OCI-LY1 (cell line): ENCODE measurements at regions not wholly inside any gene's neighbourhood (a gene's known extent, or its start where the extent isn't known, plus 50 kb on each side); places are given as distances from the start of the nearest gene placed in this dataset.

Experiments used
- H2AFZ ChIP-seq: fragments of 200-600 bp; sonication (generic), shearing (Covaris generic); 2 replicates; pipeline ENCODE4 v1.6.0; 2014; ENCODE audit warnings: antibody characterized with exemption, mild to moderate bottlenecking, low read length
- H3F3A ChIP-seq: fragments of 200-600 bp; sonication (generic), shearing (Covaris generic); 2 replicates; pipeline ENCODE4 v1.6.0; 2014; ENCODE audit warnings: mild to moderate bottlenecking, antibody characterized with exemption, low read length, moderate library complexity; ENCODE audit not compliant: insufficient read depth
- H3K27ac ChIP-seq: fragments of 200-600 bp; sonication (generic); 2 replicates; pipeline ENCODE4 v1.5.1; 2014; ENCODE audit warnings: low read length, mixed run types, mild to moderate bottlenecking, low read depth; ENCODE audit not compliant: poor library complexity, severe bottlenecking
- H3K27me3 ChIP-seq: fragments of 200-600 bp; sonication (generic); 2 replicates; pipeline ENCODE4 v1.6.0; 2014; ENCODE audit warnings: antibody characterized with exemption, mild to moderate bottlenecking, low read length, moderate library complexity; ENCODE audit not compliant: insufficient read depth
- H3K36me3 ChIP-seq: fragments of 200-600 bp; sonication (generic); 2 replicates; pipeline ENCODE4 v1.6.1; 2014; ENCODE audit warnings: mild to moderate bottlenecking, antibody characterized with exemption, low read length, moderate library complexity, mixed read lengths; ENCODE audit not compliant: insufficient read depth
- H3K4me1 ChIP-seq: fragments of 200-600 bp; sonication (generic); 2 replicates; pipeline ENCODE4 v1.5.1; 2014; ENCODE audit warnings: mild to moderate bottlenecking, low read length, moderate library complexity; ENCODE audit not compliant: insufficient read depth, severe bottlenecking
- H3K4me2 ChIP-seq: fragments of 200-600 bp; sonication (generic), shearing (Covaris generic); 2 replicates; pipeline ENCODE4 v1.6.1; 2014; ENCODE audit warnings: low read length
- H3K4me3 ChIP-seq: fragments of 200-600 bp; sonication (generic); 2 replicates; pipeline ENCODE4 v1.5.1; 2014; ENCODE audit warnings: low read length, low read depth, mild to moderate bottlenecking, mixed read lengths; ENCODE audit not compliant: poor library complexity, severe bottlenecking
- H3K79me2 ChIP-seq: fragments of 200-600 bp; shearing (Covaris generic); 2 replicates; pipeline ENCODE4 v1.6.1; 2016; ENCODE audit warnings: mixed run types, low read length, mixed read lengths; ENCODE audit not compliant: insufficient read depth
- H3K9ac ChIP-seq: fragments of 200-600 bp; sonication (generic), shearing (Covaris generic); 2 replicates; pipeline ENCODE4 v1.6.1; 2014; ENCODE audit warnings: mild to moderate bottlenecking, low read length, mixed read lengths
- H3K9me2 ChIP-seq: fragments of 200-600 bp; sonication (generic), shearing (Covaris generic); 2 replicates; pipeline ENCODE4 v1.6.1; 2014; ENCODE audit warnings: low read depth, mild to moderate bottlenecking, low read length, mixed read lengths
- H3K9me3 ChIP-seq: fragments of 200-600 bp; shearing (Covaris generic); 2 replicates; pipeline ENCODE4 v1.6.1; 2014; ENCODE audit warnings: low read length, mixed read lengths
- H4K20me1 ChIP-seq: fragments of 200-600 bp; sonication (generic), shearing (Covaris generic); 2 replicates; pipeline ENCODE4 v1.6.0; 2016; ENCODE audit warnings: mild to moderate bottlenecking, low read length; ENCODE audit not compliant: insufficient read depth
- CTCF ChIP-seq: fragments of 200-600 bp; sonication (generic), shearing (Covaris generic); IDR thresholded peaks from 2 replicates; pipeline ENCODE4 v1.5.1; 2017; ENCODE audit warnings: mild to moderate bottlenecking, antibody characterized with exemption, low read length, moderate library complexity, mixed read lengths
- EZH2 ChIP-seq: fragments of 200-600 bp; sonication (generic), shearing (Covaris generic); IDR thresholded peaks from 2 replicates; pipeline ENCODE4 v1.8.0; 2017; ENCODE audit warnings: borderline replicate concordance, mixed run types, mild to moderate bottlenecking, antibody characterized with exemption, low read length, moderate library complexity, mixed read lengths

- Histone ChIP-seq H3K36me3 (no peaks in the 10 kb centered on the region), H3K79me2 (no peaks in the 10 kb centered on the region), H2AFZ (no peak overlapping the region), H3K4me3 (no peak overlapping the region), H3K9me2 (no peaks in the 10 kb centered on the region), H3K27me3 (no peaks in the 10 kb centered on the region), H3K27ac (no peak overlapping the region), H4K20me1 (no peaks in the 10 kb centered on the region), H3K9me3 (no peaks in the 10 kb centered on the region), H3K4me2 (no peak overlapping the region), H3K4me1 (no peaks in the 10 kb centered on the region), H3K9ac (no peak overlapping the region), H3F3A (no peaks in the 10 kb centered on the region)
- TF ChIP-seq CTCF (no peak), EZH2 (no peak)
These were observed 109.9 kb upstream of the LINGO1 start for GRCh38 chr15:77742570-77742969.

DNA sequence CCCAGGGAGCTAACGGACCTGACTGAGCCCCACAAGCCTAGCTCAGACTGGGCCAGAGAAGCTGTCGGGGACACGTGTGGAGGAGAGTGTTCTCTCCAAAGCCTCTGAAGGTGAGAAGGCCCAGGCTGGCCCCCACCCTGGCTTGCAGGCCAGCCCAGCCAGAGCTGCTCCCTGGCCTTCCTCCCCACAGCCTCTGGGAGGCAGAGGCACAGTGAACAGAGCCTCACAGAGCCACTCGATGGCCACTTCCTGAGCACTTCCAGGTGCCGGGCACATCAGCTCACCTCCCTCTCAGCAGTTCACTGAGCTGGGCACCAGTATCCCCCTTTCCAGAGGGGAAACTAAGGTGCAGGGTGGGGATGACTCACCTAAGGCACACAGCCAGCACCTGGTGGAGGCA, 109.4 kb upstream of the LINGO1 start:
- Histone ChIP-seq H3K27me3 (no peaks in the 10 kb centered on the region), H3K9ac (no peak overlapping the region), H3K79me2 (no peaks in the 10 kb centered on the region), H3F3A (no peaks in the 10 kb centered on the region), H2AFZ (no peak overlapping the region), H3K4me1 (no peaks in the 10 kb centered on the region), H3K9me2 (no peaks in the 10 kb centered on the region), H3K9me3 (no peaks in the 10 kb centered on the region), H3K4me3 (no peak overlapping the region), H4K20me1 (no peaks in the 10 kb centered on the region), H3K4me2 (no peak overlapping the region), H3K36me3 (no peaks in the 10 kb centered on the region), H3K27ac (no peak overlapping the region)
- no peak for TF ChIP-seq CTCF
- TF ChIP-seq EZH2, result no peak

DNA sequence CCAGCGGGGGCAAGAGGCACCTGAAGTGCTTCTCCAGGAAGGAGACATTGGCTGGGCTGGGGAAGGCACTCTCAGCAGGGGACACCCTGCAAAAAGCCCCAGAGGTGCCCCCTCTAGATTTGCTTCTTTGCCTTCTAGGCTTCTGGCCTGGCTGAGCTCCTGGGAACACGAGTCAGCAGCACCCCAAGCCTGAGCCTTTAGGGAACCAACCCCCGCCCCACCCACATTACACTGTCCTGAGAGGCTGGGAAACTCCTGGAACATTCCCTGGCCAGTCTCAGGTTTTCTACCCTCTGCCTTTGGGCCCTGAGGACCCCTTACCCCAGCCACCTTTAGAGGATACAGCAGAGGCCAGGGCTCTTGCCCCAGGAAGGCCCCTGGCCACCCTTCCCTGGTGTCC, 108.4 kb upstream of the LINGO1 start:
- H3K27ac ChIP-seq, result no peak overlapping the region
- no peaks in the 10 kb centered on the region for H3K27me3 ChIP-seq
- no peaks in the 10 kb centered on the region for H4K20me1 ChIP-seq
- H3K9me2 ChIP-seq, result no peaks in the 10 kb centered on the region
- no peaks in the 10 kb centered on the region for H3K4me1 ChIP-seq
- H3K4me2 ChIP-seq, result no peak overlapping the region
- no peak overlapping the region for H2AFZ ChIP-seq
- H3K4me3 ChIP-seq, result no peak overlapping the region
- no peaks in the 10 kb centered on the region for H3K79me2 ChIP-seq
- no peaks in the 10 kb centered on the region for H3K36me3 ChIP-seq
- H3K9me3 ChIP-seq, result no peaks in the 10 kb centered on the region
- no peak overlapping the region for H3K9ac ChIP-seq
- no peaks in the 10 kb centered on the region for H3F3A ChIP-seq
- no peak for TF ChIP-seq CTCF
- TF ChIP-seq EZH2, result no peak
